ENCODE measurements at regions not wholly inside any gene's neighbourhood (a gene's known extent, or its start where the extent isn't known, plus 50 kb on each side); places are given as distances from the start of the nearest gene placed in this dataset.
A peak's percentile ranks its signal among the peaks of the same experiment; 100 is the strongest.

- no peaks in the 10 kb centered on the region for H3K9me3 ChIP-seq
- TF ChIP-seq POLR2A (IDR thresholded peaks at IDR 0.05) (no peak), EP300 (IDR thresholded peaks at IDR 0.05) (no peak), POLR2AphosphoS5 (IDR thresholded peaks at IDR 0.05) (no peak)
- TF ChIP-seq, protein P1, sequence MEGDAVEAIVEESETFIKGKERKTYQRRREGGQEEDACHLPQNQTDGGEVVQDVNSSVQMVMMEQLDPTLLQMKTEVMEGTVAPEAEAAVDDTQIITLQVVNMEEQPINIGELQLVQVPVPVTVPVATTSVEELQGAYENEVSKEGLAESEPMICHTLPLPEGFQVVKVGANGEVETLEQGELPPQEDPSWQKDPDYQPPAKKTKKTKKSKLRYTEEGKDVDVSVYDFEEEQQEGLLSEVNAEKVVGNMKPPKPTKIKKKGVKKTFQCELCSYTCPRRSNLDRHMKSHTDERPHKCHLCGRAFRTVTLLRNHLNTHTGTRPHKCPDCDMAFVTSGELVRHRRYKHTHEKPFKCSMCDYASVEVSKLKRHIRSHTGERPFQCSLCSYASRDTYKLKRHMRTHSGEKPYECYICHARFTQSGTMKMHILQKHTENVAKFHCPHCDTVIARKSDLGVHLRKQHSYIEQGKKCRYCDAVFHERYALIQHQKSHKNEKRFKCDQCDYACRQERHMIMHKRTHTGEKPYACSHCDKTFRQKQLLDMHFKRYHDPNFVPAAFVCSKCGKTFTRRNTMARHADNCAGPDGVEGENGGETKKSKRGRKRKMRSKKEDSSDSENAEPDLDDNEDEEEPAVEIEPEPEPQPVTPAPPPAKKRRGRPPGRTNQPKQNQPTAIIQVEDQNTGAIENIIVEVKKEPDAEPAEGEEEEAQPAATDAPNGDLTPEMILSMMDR (IDR thresholded peaks at IDR 0.05): no peak
- H3K4me3 ChIP-seq: no peak overlapping the region
- peaks cover 0 to 33% (median 13%) of the 10 kb centered on the region in 3 donors for H3K4me1 ChIP-seq
- H3K27ac ChIP-seq: no peak overlapping the region
- whole genome bisulfite sequencing, 2 donors (ENCODE audit: low coverage in 1 of 2): 81 to 100% methylated on average over 2 of the region's 2 CpGs
- no peak for ATAC-seq
- no peaks in the 10 kb centered on the region for H3K36me3 ChIP-seq
- H3K27me3 ChIP-seq: no peaks in the 10 kb centered on the region
Observed at GRCh38 chr9:88810826-88811225, 180.4 kb upstream of the S1PR3 start.

GRCh38 chr9:88811511-88811910 lies 179.8 kb upstream of the S1PR3 start:
- TF ChIP-seq, protein P1 (IDR thresholded peaks at IDR 0.05): no peak
- TF ChIP-seq POLR2AphosphoS5 (IDR thresholded peaks at IDR 0.05) (no peak), EP300 (IDR thresholded peaks at IDR 0.05) (no peak), POLR2A (IDR thresholded peaks at IDR 0.05) (no peak)
- 94% methylated on average over 5 of the region's 7 CpGs; no CpG with 5 or more reads in 1 of the 2 donors for WGBS, 2 donors (ENCODE audit: low coverage in 1 of 2)
- H3K4me1 ChIP-seq: peaks cover 0 to 33% (median 13%) of the 10 kb centered on the region in 3 donors
- ATAC-seq: no peak
- H3K27me3 ChIP-seq: no peaks in the 10 kb centered on the region
- H3K36me3 ChIP-seq: no peaks in the 10 kb centered on the region
- no peak overlapping the region for H3K4me3 ChIP-seq
- H3K27ac ChIP-seq: no peak overlapping the region
- H3K9me3 ChIP-seq: no peaks in the 10 kb centered on the region

- no peak for ATAC-seq
- Histone ChIP-seq H3K27ac (peak overlapping the region in 1 of 4 donors; percentile 68), H3K36me3 (no peaks in the 10 kb centered on the region), H3K4me1 (peaks cover 0 to 33% (median 13%) of the 10 kb centered on the region in 3 donors), H3K4me3 (no peak overlapping the region), H3K9me3 (no peaks in the 10 kb centered on the region), H3K27me3 (no peaks in the 10 kb centered on the region)
- WGBS, 2 donors (ENCODE audit: low coverage in 1 of 2): 100% methylated on average over 2 of the region's 10 CpGs; no CpG with 5 or more reads in 1 of the 2 donors
- TF ChIP-seq POLR2A (IDR thresholded peaks at IDR 0.05) (no peak), EP300 (IDR thresholded peaks at IDR 0.05) (no peak), POLR2AphosphoS5 (IDR thresholded peaks at IDR 0.05) (no peak)
- TF ChIP-seq, protein P1 (IDR thresholded peaks at IDR 0.05): no peak
Observed at GRCh38 chr9:88812938-88813637, 178.2 kb upstream of the S1PR3 start.

DNA sequence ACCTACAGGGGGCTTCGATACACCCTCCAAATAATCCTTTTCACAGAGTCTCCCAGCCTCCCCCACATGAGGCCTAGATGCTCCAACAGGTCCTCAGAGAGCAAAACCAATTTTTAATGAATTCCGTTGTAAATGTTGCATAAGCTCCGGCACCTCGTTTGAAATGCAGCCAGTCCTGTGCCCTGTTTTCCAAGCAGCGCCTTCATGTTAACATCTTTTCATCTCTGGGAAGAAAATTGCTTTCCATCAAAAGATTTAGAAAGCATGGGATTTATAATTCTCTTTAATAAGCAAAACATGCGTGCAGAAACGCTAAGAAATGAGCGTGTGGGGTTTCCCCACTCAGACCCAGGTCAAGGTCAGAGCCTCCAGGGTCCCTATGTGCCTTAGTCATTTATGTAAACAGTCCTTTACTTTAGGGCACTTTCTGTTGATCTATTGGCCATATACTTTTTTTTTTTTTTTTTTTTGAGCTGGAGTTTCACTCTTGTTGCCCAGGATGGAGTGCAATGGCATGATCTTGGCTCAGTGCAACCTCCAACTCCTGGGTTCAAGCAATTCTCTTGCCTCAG lies 177.5 kb upstream of the S1PR3 start:
- Histone ChIP-seq H3K27ac (peak overlapping the region in 2 of 4 donors; percentile 41 to 68), H3K27me3 (no peaks in the 10 kb centered on the region), H3K4me3 (no peak overlapping the region), H3K9me3 (no peaks in the 10 kb centered on the region), H3K4me1 (peaks cover 0 to 33% (median 13%) of the 10 kb centered on the region in 3 donors), H3K36me3 (no peaks in the 10 kb centered on the region)
- 64 to 77% methylated on average over 5 to 8 of the region's 8 CpGs for WGBS, 2 donors (ENCODE audit: low coverage in 1 of 2)
- TF ChIP-seq, protein P1 (IDR thresholded peaks at IDR 0.05): no peak
- TF ChIP-seq POLR2AphosphoS5 (IDR thresholded peaks at IDR 0.05) (peak; percentile 37), POLR2A (IDR thresholded peaks at IDR 0.05) (no peak)
- no peak for ATAC-seq

GRCh38 chr9:88814577-88814976 lies 176.7 kb upstream of the S1PR3 start:
- H3K4me3 ChIP-seq: no peak overlapping the region
- TF ChIP-seq POLR2AphosphoS5 (IDR thresholded peaks at IDR 0.05) (peak; percentile 90), EP300 (IDR thresholded peaks at IDR 0.05) (no peak)
- H3K27me3 ChIP-seq: no peaks in the 10 kb centered on the region
- H3K4me1 ChIP-seq: peaks cover 0 to 33% (median 13%) of the 10 kb centered on the region in 3 donors
- H3K9me3 ChIP-seq: no peaks in the 10 kb centered on the region
- peak; percentile 87 for ATAC-seq
- H3K27ac ChIP-seq: peak overlapping the region in 3 of 4 donors; percentile 68 to 75 (median 69)
- 24 to 30% methylated on average over 2 to 3 of the region's 4 CpGs for WGBS, 2 donors (ENCODE audit: low coverage in 1 of 2)
- no peaks in the 10 kb centered on the region for H3K36me3 ChIP-seq

All from gastroesophageal sphincter (tissue), 4 donors.